ENCODE measurements at regions not wholly inside any gene's neighbourhood (a gene's known extent, or its start where the extent isn't known, plus 50 kb on each side); places are given as distances from the start of the nearest gene placed in this dataset.

DNA sequence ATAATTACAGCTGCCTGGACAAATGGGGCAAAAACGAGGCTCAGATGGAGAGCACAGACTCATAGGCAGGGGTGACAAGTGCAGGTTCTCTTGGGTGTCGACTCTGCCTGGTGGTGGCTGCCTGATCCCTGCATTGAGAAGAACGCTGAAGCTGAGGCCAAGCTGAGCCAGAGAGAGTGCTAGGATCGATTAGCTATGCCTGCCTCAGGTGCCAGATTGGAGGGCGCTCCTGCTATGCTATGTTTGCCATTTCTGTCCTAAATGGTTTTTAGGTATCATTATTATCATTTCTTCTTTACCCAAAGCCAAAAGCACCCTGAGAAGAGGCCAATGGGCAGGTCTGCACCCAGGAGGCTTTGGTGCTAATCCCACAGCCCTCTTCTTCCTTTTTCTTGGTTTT lies 53.9 kb upstream of the SLC6A11 start:
- ChIA-PET POLR2A (interaction anchor here (0.8 kb wide), 1 partner anchor 11 kb away, joined by 3 read pairs; no protein-coding TSS in a partner anchor), CTCF (interaction anchor here (1.2 to 1.6 kb wide), 2 partner anchors 11 to 298 kb away, joined by 5 to 7 read pairs; no protein-coding TSS in a partner anchor), RAD21 (ENCODE audit: low non-redundant PET in 1 of 2, low total read pairs in 2 of 2, uncharacterized antibody in 2 of 2, unreplicated experiment in 2 of 2) (no interaction called here)
- DNase-seq (ENCODE audit: low read depth, low spot score) = no peak
- ATAC-seq = no peak
- Histone ChIP-seq H3K4me2 (ENCODE audit: low read length) (no peak overlapping the region), H3K9me2 (ENCODE audit: insufficient read depth) (no peaks in the 10 kb centered on the region), H3K9ac (ENCODE audit: low read length) (no peak overlapping the region), H3K27ac (ENCODE audit: low read depth, low read length) (no peak overlapping the region), H3K9me3 (ENCODE audit: control insufficient read depth in 1 of 2, insufficient read depth in 1 of 2, low read depth in 1 of 2, low read length in 2 of 2) (no peaks in the 10 kb centered on the region), H4K20me1 (ENCODE audit: insufficient read depth) (no peaks in the 10 kb centered on the region), H3K27me3 (ENCODE audit: insufficient read depth, low read length) (peaks cover 21% of the 10 kb centered on the region), H3K79me2 (ENCODE audit: insufficient read depth, low read length) (no peaks in the 10 kb centered on the region), H2AFZ (ENCODE audit: low read depth, low read length, poor library complexity, severe bottlenecking) (no peak overlapping the region), H3K36me3 (ENCODE audit: control insufficient read depth in 1 of 2, insufficient read depth in 2 of 2, low read length in 2 of 2) (no peaks in the 10 kb centered on the region), H3K4me1 (ENCODE audit: control insufficient read depth in 1 of 2, insufficient read depth in 2 of 2, low read length in 2 of 2) (no peaks in the 10 kb centered on the region), H3K4me3 (replicated peaks in 1 of 2; ENCODE audit: low read depth in 1 of 2, low read length in 2 of 2) (no peak overlapping the region)
- BruUV-seq (replicated peaks) = no TSS peak
- no peak for TF ChIP-seq SIN3A (IDR thresholded peaks at IDR 0.05; ENCODE audit: low read depth)
- no peak for TF ChIP-seq YY1 (IDR thresholded peaks at IDR 0.05; ENCODE audit: extremely low read depth, insufficient replicate concordance, low read depth, low read length)
- TF ChIP-seq FOSL1 (IDR thresholded peaks at IDR 0.05; ENCODE audit: low read depth) = no peak
- intact Hi-C loops (cut with micrococcal nuclease) = no loop called here

DNA sequence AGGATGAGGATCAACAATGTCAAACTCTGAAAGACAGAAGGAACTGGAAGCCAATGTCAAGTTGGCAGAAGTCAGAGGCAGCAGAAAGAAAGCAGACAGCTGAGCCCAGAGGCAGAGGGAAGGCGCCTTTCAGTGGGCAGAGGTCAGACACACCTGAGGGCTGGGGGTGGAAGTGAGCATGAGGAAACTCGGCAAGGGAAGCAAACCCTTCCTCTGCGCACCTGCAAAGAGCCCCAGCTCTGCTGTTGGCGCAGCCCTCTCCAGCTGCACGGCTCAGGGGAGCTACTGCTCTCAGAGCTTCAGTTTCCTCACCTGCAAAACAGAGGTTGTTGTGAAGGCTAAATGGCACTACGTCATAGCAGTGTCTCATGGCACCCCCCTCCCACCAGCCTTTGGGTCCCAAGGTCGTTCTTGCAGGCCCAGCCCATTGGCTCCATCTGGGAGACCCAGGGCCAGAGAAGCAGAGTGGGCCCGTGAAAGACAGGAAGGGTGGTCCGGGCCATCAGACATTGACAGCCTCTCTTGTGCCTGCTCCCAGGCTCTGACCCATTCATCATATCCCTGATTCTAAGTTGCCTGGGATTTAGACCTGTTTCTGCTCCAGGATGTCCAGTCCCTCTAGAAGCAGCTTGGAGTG lies 53.3 kb upstream of the SLC6A11 start:
- no peaks in the 10 kb centered on the region for H3K36me3 ChIP-seq (ENCODE audit: control insufficient read depth in 1 of 2, insufficient read depth in 2 of 2, low read length in 2 of 2)
- no peak overlapping the region for H2AFZ ChIP-seq (ENCODE audit: low read depth, low read length, poor library complexity, severe bottlenecking)
- intact Hi-C loops (cut with micrococcal nuclease) = no loop called here
- POLR2A ChIA-PET = interaction anchor here (0.8 kb wide), 1 partner anchor 11 kb away, joined by 3 read pairs; no protein-coding TSS in a partner anchor
- no peaks in the 10 kb centered on the region for H4K20me1 ChIP-seq (ENCODE audit: insufficient read depth)
- no peak for DNase-seq (ENCODE audit: low read depth, low spot score)
- no peak overlapping the region for H3K4me2 ChIP-seq (ENCODE audit: low read length)
- TF ChIP-seq SRF (IDR thresholded peaks at IDR 0.05; ENCODE audit: low read depth) (no peak), CEBPB (IDR thresholded peaks at IDR 0.05; ENCODE audit: low read depth) (no peak), EGR1 (IDR thresholded peaks at IDR 0.05; ENCODE audit: low read depth) (no peak), YY1 (IDR thresholded peaks at IDR 0.05; ENCODE audit: extremely low read depth, insufficient replicate concordance, low read depth, low read length) (no peak), ZFX (IDR thresholded peaks at IDR 0.05) (no peak), JUND (IDR thresholded peaks at IDR 0.05) (no peak), SIN3A (IDR thresholded peaks at IDR 0.05; ENCODE audit: low read depth) (no peak)
- TF ChIP-seq, protein P1, sequence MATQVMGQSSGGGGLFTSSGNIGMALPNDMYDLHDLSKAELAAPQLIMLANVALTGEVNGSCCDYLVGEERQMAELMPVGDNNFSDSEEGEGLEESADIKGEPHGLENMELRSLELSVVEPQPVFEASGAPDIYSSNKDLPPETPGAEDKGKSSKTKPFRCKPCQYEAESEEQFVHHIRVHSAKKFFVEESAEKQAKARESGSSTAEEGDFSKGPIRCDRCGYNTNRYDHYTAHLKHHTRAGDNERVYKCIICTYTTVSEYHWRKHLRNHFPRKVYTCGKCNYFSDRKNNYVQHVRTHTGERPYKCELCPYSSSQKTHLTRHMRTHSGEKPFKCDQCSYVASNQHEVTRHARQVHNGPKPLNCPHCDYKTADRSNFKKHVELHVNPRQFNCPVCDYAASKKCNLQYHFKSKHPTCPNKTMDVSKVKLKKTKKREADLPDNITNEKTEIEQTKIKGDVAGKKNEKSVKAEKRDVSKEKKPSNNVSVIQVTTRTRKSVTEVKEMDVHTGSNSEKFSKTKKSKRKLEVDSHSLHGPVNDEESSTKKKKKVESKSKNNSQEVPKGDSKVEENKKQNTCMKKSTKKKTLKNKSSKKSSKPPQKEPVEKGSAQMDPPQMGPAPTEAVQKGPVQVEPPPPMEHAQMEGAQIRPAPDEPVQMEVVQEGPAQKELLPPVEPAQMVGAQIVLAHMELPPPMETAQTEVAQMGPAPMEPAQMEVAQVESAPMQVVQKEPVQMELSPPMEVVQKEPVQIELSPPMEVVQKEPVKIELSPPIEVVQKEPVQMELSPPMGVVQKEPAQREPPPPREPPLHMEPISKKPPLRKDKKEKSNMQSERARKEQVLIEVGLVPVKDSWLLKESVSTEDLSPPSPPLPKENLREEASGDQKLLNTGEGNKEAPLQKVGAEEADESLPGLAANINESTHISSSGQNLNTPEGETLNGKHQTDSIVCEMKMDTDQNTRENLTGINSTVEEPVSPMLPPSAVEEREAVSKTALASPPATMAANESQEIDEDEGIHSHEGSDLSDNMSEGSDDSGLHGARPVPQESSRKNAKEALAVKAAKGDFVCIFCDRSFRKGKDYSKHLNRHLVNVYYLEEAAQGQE (IDR thresholded peaks at IDR 0.05; ENCODE audit: low read depth) = no peak
- TF ChIP-seq, protein P2, sequence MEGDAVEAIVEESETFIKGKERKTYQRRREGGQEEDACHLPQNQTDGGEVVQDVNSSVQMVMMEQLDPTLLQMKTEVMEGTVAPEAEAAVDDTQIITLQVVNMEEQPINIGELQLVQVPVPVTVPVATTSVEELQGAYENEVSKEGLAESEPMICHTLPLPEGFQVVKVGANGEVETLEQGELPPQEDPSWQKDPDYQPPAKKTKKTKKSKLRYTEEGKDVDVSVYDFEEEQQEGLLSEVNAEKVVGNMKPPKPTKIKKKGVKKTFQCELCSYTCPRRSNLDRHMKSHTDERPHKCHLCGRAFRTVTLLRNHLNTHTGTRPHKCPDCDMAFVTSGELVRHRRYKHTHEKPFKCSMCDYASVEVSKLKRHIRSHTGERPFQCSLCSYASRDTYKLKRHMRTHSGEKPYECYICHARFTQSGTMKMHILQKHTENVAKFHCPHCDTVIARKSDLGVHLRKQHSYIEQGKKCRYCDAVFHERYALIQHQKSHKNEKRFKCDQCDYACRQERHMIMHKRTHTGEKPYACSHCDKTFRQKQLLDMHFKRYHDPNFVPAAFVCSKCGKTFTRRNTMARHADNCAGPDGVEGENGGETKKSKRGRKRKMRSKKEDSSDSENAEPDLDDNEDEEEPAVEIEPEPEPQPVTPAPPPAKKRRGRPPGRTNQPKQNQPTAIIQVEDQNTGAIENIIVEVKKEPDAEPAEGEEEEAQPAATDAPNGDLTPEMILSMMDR (IDR thresholded peaks at IDR 0.05 in 2 of 3, conservative IDR thresholded peaks at IDR 0.05 in 1 of 3; ENCODE audit: borderline replicate concordance in 1 of 3, insufficient read depth in 1 of 3, low read depth in 2 of 3, low read length in 2 of 3) = no peak
- CTCF ChIA-PET = interaction anchor here (1.2 to 1.6 kb wide), 2 partner anchors 10 to 297 kb away, joined by 5 to 7 read pairs; no protein-coding TSS in a partner anchor
- no peaks in the 10 kb centered on the region for H3K9me3 ChIP-seq (ENCODE audit: control insufficient read depth in 1 of 2, insufficient read depth in 1 of 2, low read depth in 1 of 2, low read length in 2 of 2)
- H3K4me3 ChIP-seq (replicated peaks in 1 of 2; ENCODE audit: low read depth in 1 of 2, low read length in 2 of 2) = no peak overlapping the region
- no peaks in the 10 kb centered on the region for H3K9me2 ChIP-seq (ENCODE audit: insufficient read depth)
- RAD21 ChIA-PET (ENCODE audit: low non-redundant PET in 1 of 2, low total read pairs in 2 of 2, uncharacterized antibody in 2 of 2, unreplicated experiment in 2 of 2) = no interaction called here
- no peak overlapping the region for H3K9ac ChIP-seq (ENCODE audit: low read length)
- ATAC-seq = no peak
- no peak overlapping the region for H3K27ac ChIP-seq (ENCODE audit: low read depth, low read length)
- no peaks in the 10 kb centered on the region for H3K4me1 ChIP-seq (ENCODE audit: control insufficient read depth in 1 of 2, insufficient read depth in 2 of 2, low read length in 2 of 2)
- peaks cover 16% of the 10 kb centered on the region for H3K27me3 ChIP-seq (ENCODE audit: insufficient read depth, low read length)
- BruUV-seq (replicated peaks) = no TSS peak
- H3K79me2 ChIP-seq (ENCODE audit: insufficient read depth, low read length) = no peaks in the 10 kb centered on the region

Measured in HCT116 (cell line).